Transverse colon (tissue), 4 donors: ENCODE measurements at regions not wholly inside any gene's neighbourhood (a gene's known extent, or its start where the extent isn't known, plus 50 kb on each side); places are given as distances from the start of the nearest gene placed in this dataset.

Source experiments
- DNase-seq: peaks from one replicate; pipeline ENCODE4 v3.0.0-alpha.2; 2019
- H3K27ac ChIP-seq, 4 donors: fragments of 200-600 bp; sonication (generic); 2 replicates each; pipeline ENCODE4 v1.5.1; 2016 to 2018; ENCODE audit warnings: inconsistent platforms in 4 of 4
- H3K27me3 ChIP-seq: fragments of 200-600 bp; sonication (generic); 2 replicates; pipeline ENCODE4 v1.5.1; 2017; ENCODE audit warnings: inconsistent platforms
- H3K36me3 ChIP-seq, 4 donors: fragments of 200-600 bp; sonication (generic); 2 replicates each; pipeline ENCODE4 v1.5.1; 2017 to 2019; ENCODE audit warnings: inconsistent platforms in 4 of 4
- H3K4me1 ChIP-seq, 4 donors: fragments of 200-600 bp; sonication (generic); 2 replicates each; pipeline ENCODE4 v1.5.1; 2017 to 2020; ENCODE audit warnings: inconsistent platforms in 4 of 4
- H3K4me3 ChIP-seq, 4 donors: fragments of 200-600 bp; sonication (generic); 1 replicate in 1 of 4; 2 replicates in 3 of 4; pipeline versions ENCODE4 v1.5.1 to v1.6.1; 2017 to 2019; ENCODE audit warnings: inconsistent platforms in 4 of 4
- H3K9me3 ChIP-seq, 2 donors: fragments of 200-600 bp; sonication (generic); 2 replicates each; pipeline ENCODE4 v1.5.1; 2017 to 2019; ENCODE audit warnings: inconsistent platforms in 2 of 2
- CTCF ChIP-seq, 5 experiments: fragments of 200-600 bp in 3 of 5; fragments of 450-650 bp in 2 of 5; sonication (generic) in 3 of 5; IDR thresholded peaks; 1 replicate in 2 of 5; 2 replicates in 3 of 5; pipeline ENCODE4 v1.5.1; 2016 to 2017; ENCODE audit warnings: antibody characterized with exemption in 5 of 5, inconsistent platforms in 3 of 5, mild to moderate bottlenecking in 2 of 5, moderate library complexity in 1 of 5
- EP300 ChIP-seq: sonication (generic); formaldehyde crosslinking; IDR thresholded peaks from one replicate; pipeline ENCODE4 v1.6.1; 2017; ENCODE audit warnings: antibody characterized with exemption, low read depth
- POLR2A ChIP-seq: fragments of 450-650 bp; IDR thresholded peaks from one replicate; pipeline ENCODE4 v1.6.1; 2016; ENCODE audit warnings: antibody characterized with exemption, mild to moderate bottlenecking, moderate library complexity
- POLR2AphosphoS5 ChIP-seq, 3 donors: sonication (generic); formaldehyde crosslinking; IDR thresholded peaks; one replicate each; pipeline ENCODE4 v1.6.1; 2016; ENCODE audit warnings: antibody characterized with exemption in 3 of 3
- WGBS, 2 donors: methylation state at CpG; one replicate each; pipeline ENCODE4 v1.1.5; 2018; ENCODE audit warnings: low coverage in 1 of 2; 5-methylcytosine and 5-hydroxymethylcytosine counted together
- in situ Hi-C, 4 donors: fragments of 200-750 bp; cut with MboI; loops; one replicate each; pipeline versions ENCODE4 v1.15.0 to v1.15.1; 2017; ENCODE audit warnings: low sequenced_read_pairs in 3 of 4, low pct_ligation_motif_present in 1 of 4, low pct_unique_long_range_greater_than_20kb in 1 of 4
- intact Hi-C: fragments of 100-400 bp; cut with DNase I; formaldehyde crosslinking; loops from one replicate; pipeline ENCODE4 v1.15.1; 2023; ENCODE audit warnings: low total_unique reads

GRCh38 chr5:116703941-116704340 lies 129.3 kb upstream of the SEMA6A start:
- no peaks in the 10 kb centered on the region for H3K4me1 ChIP-seq
- in situ Hi-C loops (no loop called here), intact Hi-C loops (no loop called here)
- no peak for TF ChIP-seq EP300
- TF ChIP-seq CTCF (IDR thresholded peaks at IDR 0.05) = no peak
- no peak for TF ChIP-seq POLR2AphosphoS5 (IDR thresholded peaks at IDR 0.05)
- TF ChIP-seq POLR2A = no peak
- H3K9me3 ChIP-seq = no peaks in the 10 kb centered on the region
- H3K27me3 ChIP-seq = no peaks in the 10 kb centered on the region
- DNase-seq = no peak
- no peaks in the 10 kb centered on the region for H3K36me3 ChIP-seq
- WGBS, 2 donors = 88 to 89% methylated on average over 5 of the region's 5 CpGs
- H3K4me3 ChIP-seq = no peak overlapping the region
- H3K27ac ChIP-seq = no peak overlapping the region

- intact Hi-C loops (no loop called here), in situ Hi-C loops (no loop called here)
- DNase-seq = no peak
- H3K9me3 ChIP-seq = no peaks in the 10 kb centered on the region
- no peaks in the 10 kb centered on the region for H3K4me1 ChIP-seq
- no peaks in the 10 kb centered on the region for H3K36me3 ChIP-seq
- TF ChIP-seq POLR2A = no peak
- TF ChIP-seq CTCF (IDR thresholded peaks at IDR 0.05) = no peak
- no peak for TF ChIP-seq EP300
- no peak for TF ChIP-seq POLR2AphosphoS5 (IDR thresholded peaks at IDR 0.05)
- 78 to 94% methylated on average over 2 to 4 of the region's 4 CpGs for WGBS, 2 donors
- no peaks in the 10 kb centered on the region for H3K27me3 ChIP-seq
- H3K4me3 ChIP-seq = no peak overlapping the region
- no peak overlapping the region for H3K27ac ChIP-seq
These were observed 128.7 kb upstream of the SEMA6A start for GRCh38 chr5:116703328-116703727.

GRCh38 chr5:116702776-116703175 lies 128.2 kb upstream of the SEMA6A start:
- intact Hi-C loops = no loop called here
- Histone ChIP-seq H3K36me3 (no peaks in the 10 kb centered on the region), H3K9me3 (no peaks in the 10 kb centered on the region), H3K27ac (no peak overlapping the region), H3K4me1 (no peaks in the 10 kb centered on the region), H3K4me3 (no peak overlapping the region), H3K27me3 (no peaks in the 10 kb centered on the region)
- in situ Hi-C loops = no loop called here
- DNase-seq = no peak
- TF ChIP-seq CTCF (IDR thresholded peaks at IDR 0.05) = no peak
- TF ChIP-seq POLR2AphosphoS5 (IDR thresholded peaks at IDR 0.05) = no peak
- no peak for TF ChIP-seq EP300
- no peak for TF ChIP-seq POLR2A
- WGBS, 2 donors = 72 to 90% methylated on average over 1 of the region's 1 CpG

GRCh38 chr5:116699332-116699731 lies 124.7 kb upstream of the SEMA6A start:
- no peaks in the 10 kb centered on the region for H3K36me3 ChIP-seq
- no peaks in the 10 kb centered on the region for H3K27me3 ChIP-seq
- TF ChIP-seq EP300 = no peak
- TF ChIP-seq POLR2A = no peak
- TF ChIP-seq POLR2AphosphoS5 (IDR thresholded peaks at IDR 0.05) = no peak
- no peak for TF ChIP-seq CTCF (IDR thresholded peaks at IDR 0.05)
- no peak overlapping the region for H3K4me3 ChIP-seq
- H3K27ac ChIP-seq = no peak overlapping the region
- intact Hi-C loops (no loop called here), in situ Hi-C loops (no loop called here)
- H3K9me3 ChIP-seq = no peaks in the 10 kb centered on the region
- no peak for DNase-seq
- no peaks in the 10 kb centered on the region for H3K4me1 ChIP-seq
- 56 to 67% methylated on average over 1 of the region's 1 CpG for WGBS, 2 donors
